NCI-H510A treated with DMSO at 0.1 percent for 48 hours (cell line): ENCODE measurements at regions not wholly inside any gene's neighbourhood (a gene's known extent, or its start where the extent isn't known, plus 50 kb on each side); places are given as distances from the start of the nearest gene placed in this dataset.

Experiments
- DNase-seq: peaks from one replicate; lab custom pipeline; 2025; lab: John Stamatoyannopoulos, UW

- no peak for DNase-seq
Observed at GRCh38 chr18:43482136-43482535, 204.8 kb upstream of the SYT4 start.

- no peak for DNase-seq
Observed at GRCh38 chr18:43482600-43482999, 205.3 kb upstream of the SYT4 start.

GRCh38 chr18:43484710-43485109, 207.4 kb upstream of the SYT4 start:
- DNase-seq: peak; percentile 83

GRCh38 chr18:43485545-43485963, 208.3 kb upstream of the SYT4 start:
- peak; percentile 90 for DNase-seq

- no peak for DNase-seq
Observed at GRCh38 chr18:43486462-43486861, 209.2 kb upstream of the SYT4 start.

- DNase-seq: no peak
Observed at GRCh38 chr18:43501099-43501498, 223.8 kb upstream of the SYT4 start.

- no peak for DNase-seq
Observed at GRCh38 chr18:43506935-43507334, 229.6 kb upstream of the SYT4 start.

GRCh38 chr18:43507842-43508481, 230.7 kb upstream of the SYT4 start:
- no peak for DNase-seq

- DNase-seq: no peak
Observed at GRCh38 chr18:43514747-43515146, 237.5 kb upstream of the SYT4 start.

GRCh38 chr18:43515481-43515880, 238.2 kb upstream of the SYT4 start:
- no peak for DNase-seq

GRCh38 chr18:43524260-43524659, 247.0 kb upstream of the SYT4 start:
- no peak for DNase-seq

GRCh38 chr18:43525169-43525568, 247.9 kb upstream of the SYT4 start:
- DNase-seq: no peak

- DNase-seq: no peak
Observed at GRCh38 chr18:43526426-43527145, 249.3 kb upstream of the SYT4 start.

GRCh38 chr18:43531438-43531837, 254.1 kb upstream of the SYT4 start:
- DNase-seq: no peak

- DNase-seq: no peak
Observed at GRCh38 chr18:43533371-43533770, 256.1 kb upstream of the SYT4 start.

GRCh38 chr18:43534511-43534910, 257.2 kb upstream of the SYT4 start:
- no peak for DNase-seq

GRCh38 chr18:43539862-43540261, 262.6 kb upstream of the SYT4 start:
- DNase-seq: no peak

- no peak for DNase-seq
Observed at GRCh38 chr18:43542016-43542415, 264.7 kb upstream of the SYT4 start.

- DNase-seq: no peak
Observed at GRCh38 chr18:43543236-43543635, 265.9 kb upstream of the SYT4 start.

GRCh38 chr18:43547456-43547855, 270.2 kb upstream of the SYT4 start:
- no peak for DNase-seq

- DNase-seq: no peak
Observed at GRCh38 chr18:43559507-43559906, 282.2 kb upstream of the SYT4 start.

GRCh38 chr18:43563780-43564179, 286.5 kb upstream of the SYT4 start:
- DNase-seq: peak; percentile 87

GRCh38 chr18:43570593-43570992, 293.3 kb upstream of the SYT4 start:
- no peak for DNase-seq
